ENCODE measurements at regions not wholly inside any gene's neighbourhood (a gene's known extent, or its start where the extent isn't known, plus 50 kb on each side); places are given as distances from the start of the nearest gene placed in this dataset.

- TF ChIP-seq CTCF (IDR thresholded peaks at IDR 0.05) (no peak), EZH2phosphoT487 (IDR thresholded peaks at IDR 0.05) (no peak), EZH2 (IDR thresholded peaks at IDR 0.05) (no peak)
Observed at GRCh38 chr15:70190965-70191364, 93.2 kb upstream of the TLE3 start.
